ENCODE measurements at regions not wholly inside any gene's neighbourhood (a gene's known extent, or its start where the extent isn't known, plus 50 kb on each side); places are given as distances from the start of the nearest gene placed in this dataset.

DNA sequence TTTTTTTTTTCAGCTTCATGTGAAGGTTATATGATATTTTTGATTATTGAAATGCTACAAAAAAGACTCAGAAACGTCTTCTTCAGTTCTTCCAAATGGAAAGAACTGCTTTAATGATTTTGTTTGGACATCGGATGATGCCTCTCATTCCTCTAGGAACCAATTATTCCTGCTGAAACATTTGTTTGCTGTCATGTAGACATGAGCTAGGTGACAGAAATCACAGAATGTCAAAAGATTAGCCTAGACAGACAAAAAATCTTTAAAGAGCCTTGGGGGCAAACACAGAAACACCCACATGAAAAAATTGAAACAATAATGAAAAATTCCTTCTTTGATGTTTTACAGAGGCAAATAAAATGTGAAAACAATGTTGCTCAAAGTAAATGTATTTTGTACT, 244.2 kb upstream of the EDIL3 start:
- no peak for DNase-seq (ENCODE audit: low read depth)
- TF ChIP-seq, protein P1, sequence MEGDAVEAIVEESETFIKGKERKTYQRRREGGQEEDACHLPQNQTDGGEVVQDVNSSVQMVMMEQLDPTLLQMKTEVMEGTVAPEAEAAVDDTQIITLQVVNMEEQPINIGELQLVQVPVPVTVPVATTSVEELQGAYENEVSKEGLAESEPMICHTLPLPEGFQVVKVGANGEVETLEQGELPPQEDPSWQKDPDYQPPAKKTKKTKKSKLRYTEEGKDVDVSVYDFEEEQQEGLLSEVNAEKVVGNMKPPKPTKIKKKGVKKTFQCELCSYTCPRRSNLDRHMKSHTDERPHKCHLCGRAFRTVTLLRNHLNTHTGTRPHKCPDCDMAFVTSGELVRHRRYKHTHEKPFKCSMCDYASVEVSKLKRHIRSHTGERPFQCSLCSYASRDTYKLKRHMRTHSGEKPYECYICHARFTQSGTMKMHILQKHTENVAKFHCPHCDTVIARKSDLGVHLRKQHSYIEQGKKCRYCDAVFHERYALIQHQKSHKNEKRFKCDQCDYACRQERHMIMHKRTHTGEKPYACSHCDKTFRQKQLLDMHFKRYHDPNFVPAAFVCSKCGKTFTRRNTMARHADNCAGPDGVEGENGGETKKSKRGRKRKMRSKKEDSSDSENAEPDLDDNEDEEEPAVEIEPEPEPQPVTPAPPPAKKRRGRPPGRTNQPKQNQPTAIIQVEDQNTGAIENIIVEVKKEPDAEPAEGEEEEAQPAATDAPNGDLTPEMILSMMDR (IDR thresholded peaks at IDR 0.05; ENCODE audit: insufficient read depth, low read length), result no peak
- no peak overlapping the region for H3K4me3 ChIP-seq (ENCODE audit: low read depth, low read length)

DNA sequence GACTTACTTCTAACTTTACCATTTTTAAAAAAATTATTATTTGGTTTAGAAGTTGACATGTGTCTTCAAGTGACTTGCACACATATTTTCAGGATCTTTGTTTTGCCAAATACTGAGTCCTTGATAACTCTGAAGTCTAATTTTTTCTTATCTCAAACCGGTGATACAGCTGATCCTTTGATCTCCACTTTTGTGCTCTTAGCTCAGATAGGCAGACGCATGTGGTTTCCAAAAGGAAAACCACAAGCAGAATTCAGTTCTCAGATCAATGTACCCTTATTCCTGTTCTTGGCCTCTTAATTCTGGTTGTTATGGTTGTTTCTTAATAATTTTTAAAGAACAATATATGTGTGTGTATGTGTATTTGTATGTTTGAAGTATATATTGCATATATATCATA, 238.3 kb upstream of the EDIL3 start:
- no peak overlapping the region for H3K4me3 ChIP-seq (ENCODE audit: low read depth, low read length)
- DNase-seq (ENCODE audit: low read depth), result no peak
- TF ChIP-seq, protein P1 (IDR thresholded peaks at IDR 0.05; ENCODE audit: insufficient read depth, low read length), result no peak

DNA sequence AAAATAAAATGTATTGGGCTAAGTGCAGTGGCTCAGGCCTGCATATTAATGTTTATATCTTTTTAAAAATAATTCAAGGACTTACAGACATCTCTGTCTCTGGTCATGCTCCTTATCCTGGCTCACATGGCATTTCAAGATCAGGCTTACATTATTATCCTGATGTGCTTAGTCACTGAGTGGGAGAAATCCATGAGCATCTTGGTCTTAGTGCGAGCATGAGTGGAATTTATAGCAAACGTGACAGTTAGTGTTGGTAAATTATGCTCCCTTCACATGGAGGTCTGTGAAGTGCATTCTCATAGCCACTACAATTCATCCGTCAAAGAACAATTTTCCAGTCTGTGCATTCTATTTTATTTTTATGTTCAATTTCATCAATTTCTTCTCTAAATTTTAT, 237.8 kb upstream of the EDIL3 start:
- H3K4me3 ChIP-seq (ENCODE audit: low read depth, low read length), result no peak overlapping the region
- DNase-seq (ENCODE audit: low read depth), result no peak
- TF ChIP-seq, protein P1 (IDR thresholded peaks at IDR 0.05; ENCODE audit: insufficient read depth, low read length), result no peak

DNA sequence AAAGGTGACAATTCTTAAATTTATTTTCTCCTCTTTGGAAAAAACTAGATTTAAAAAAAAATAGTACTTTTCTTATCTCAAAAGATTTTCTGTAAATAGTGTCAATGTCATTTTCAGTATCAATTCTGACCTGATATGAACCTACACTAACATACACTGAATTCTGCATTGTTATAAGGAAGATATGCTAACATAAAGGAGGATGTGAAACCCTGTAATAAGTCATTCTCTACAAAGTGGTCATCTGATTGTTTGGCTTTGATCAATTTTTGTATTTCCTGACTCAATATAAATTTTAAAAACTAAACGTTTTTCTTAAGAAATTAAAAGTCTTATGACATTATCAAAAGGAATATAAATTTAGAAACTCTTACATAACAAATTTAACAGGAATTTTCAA, 233.6 kb upstream of the EDIL3 start:
- TF ChIP-seq, protein P1 (IDR thresholded peaks at IDR 0.05; ENCODE audit: insufficient read depth, low read length), result no peak
- no peak for DNase-seq (ENCODE audit: low read depth)
- no peak overlapping the region for H3K4me3 ChIP-seq (ENCODE audit: low read depth, low read length)

DNA sequence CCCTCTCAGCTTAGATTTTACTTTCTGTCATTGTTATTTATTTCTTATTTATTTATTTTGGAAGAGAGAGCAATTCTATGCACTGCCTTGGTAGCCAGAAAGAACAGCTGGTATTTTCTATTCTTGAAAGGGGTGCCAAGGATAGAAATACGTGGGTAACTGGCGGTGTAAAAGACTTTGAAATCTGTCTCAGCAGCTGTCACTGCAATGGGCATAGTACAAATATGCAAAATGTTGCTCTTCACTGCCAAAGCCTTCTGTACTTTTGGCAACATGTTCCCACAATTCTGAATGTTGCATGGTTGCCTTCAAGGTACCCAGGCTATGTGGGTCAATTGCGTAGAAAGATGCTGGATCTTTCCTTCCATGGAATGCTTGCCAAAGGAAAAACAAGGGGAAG, 230.2 kb upstream of the EDIL3 start:
- TF ChIP-seq, protein P1 (IDR thresholded peaks at IDR 0.05; ENCODE audit: insufficient read depth, low read length), result no peak
- DNase-seq (ENCODE audit: low read depth), result no peak
- H3K4me3 ChIP-seq (ENCODE audit: low read depth, low read length), result no peak overlapping the region

DNA sequence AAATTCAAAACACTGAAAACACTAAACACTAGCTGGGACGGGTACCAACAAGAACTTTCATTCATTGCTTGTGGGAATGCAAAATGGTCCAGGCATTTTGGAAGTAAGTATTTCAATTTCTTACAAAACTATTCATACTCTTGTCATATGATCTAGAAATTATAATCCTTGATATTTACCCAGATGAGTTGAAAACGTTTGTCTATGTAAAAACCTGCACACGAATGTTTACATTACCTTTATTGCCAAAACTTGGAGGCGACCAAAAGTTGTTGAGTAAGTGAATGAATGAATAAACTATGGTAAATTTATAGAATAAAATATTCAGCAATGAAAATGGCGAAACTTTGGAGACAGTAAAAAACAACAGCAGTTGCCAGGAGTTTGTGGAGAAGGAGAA, 222.1 kb upstream of the EDIL3 start:
- TF ChIP-seq, protein P1 (IDR thresholded peaks at IDR 0.05; ENCODE audit: insufficient read depth, low read length), result no peak
- no peak for DNase-seq (ENCODE audit: low read depth)
- no peak overlapping the region for H3K4me3 ChIP-seq (ENCODE audit: low read depth, low read length)

DNA sequence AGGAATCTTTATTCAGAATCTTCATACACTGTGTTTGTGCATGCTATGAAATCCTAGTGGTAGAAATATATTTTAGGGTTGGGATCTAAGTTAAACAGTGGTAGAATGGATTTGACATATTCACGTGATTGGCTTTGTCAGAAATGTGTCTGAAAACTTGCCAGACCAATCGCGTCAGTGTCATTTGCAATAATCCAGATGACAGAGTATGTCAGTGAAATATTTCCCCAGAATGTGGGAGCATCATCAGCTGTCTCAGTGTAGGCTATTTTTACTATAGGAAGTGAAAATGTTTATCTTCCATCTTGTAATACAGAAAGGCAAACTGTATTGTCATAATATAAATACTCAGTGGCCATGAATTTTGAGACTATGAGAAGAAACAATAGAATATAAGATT, 220.6 kb upstream of the EDIL3 start:
- DNase-seq (ENCODE audit: low read depth), result no peak
- TF ChIP-seq, protein P1 (IDR thresholded peaks at IDR 0.05; ENCODE audit: insufficient read depth, low read length), result no peak
- H3K4me3 ChIP-seq (ENCODE audit: low read depth, low read length), result no peak overlapping the region
